OCI-LY1 (cell line): ENCODE measurements at regions not wholly inside any gene's neighbourhood (a gene's known extent, or its start where the extent isn't known, plus 50 kb on each side); places are given as distances from the start of the nearest gene placed in this dataset.

ENCODE experiments used
- CTCF ChIP-seq: fragments of 200-600 bp; sonication (generic), shearing (Covaris generic); IDR thresholded peaks from 2 replicates; pipeline ENCODE4 v1.5.1; 2017; ENCODE audit warnings: mild to moderate bottlenecking, antibody characterized with exemption, low read length, moderate library complexity, mixed read lengths
- EZH2 ChIP-seq: fragments of 200-600 bp; sonication (generic), shearing (Covaris generic); IDR thresholded peaks from 2 replicates; pipeline ENCODE4 v1.8.0; 2017; ENCODE audit warnings: borderline replicate concordance, mixed run types, mild to moderate bottlenecking, antibody characterized with exemption, low read length, moderate library complexity, mixed read lengths

DNA sequence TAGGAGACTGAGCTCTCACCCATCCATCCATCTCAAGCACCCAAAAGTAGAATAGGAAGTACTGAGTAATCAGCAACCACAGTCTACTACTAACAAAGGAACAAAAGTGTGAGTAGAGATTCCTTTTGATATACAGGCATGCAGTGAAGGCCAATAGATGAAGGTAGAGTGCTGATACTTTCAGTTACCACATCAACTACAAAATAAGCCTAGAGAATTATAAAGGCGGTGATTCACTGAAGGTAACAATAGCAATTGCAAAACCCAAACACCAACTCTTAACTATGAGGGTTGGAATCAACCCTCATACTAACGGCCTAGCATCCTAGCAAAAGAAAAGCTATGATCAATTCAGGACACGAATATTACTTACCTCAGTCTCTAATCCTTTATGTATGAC lies 992.6 kb downstream of the DNAH5 start:
- TF ChIP-seq CTCF (no peak), EZH2 (no peak)
